SH-SY5Y (cell line): ENCODE measurements at regions not wholly inside any gene's neighbourhood (a gene's known extent, or its start where the extent isn't known, plus 50 kb on each side); places are given as distances from the start of the nearest gene placed in this dataset.

Source experiments
- GATA2 ChIP-seq: IDR thresholded peaks from 2 replicates; pipeline ENCODE4 v1.6.1; 2011; ENCODE audit warnings: mild to moderate bottlenecking, low read depth, low read length
- GATA3 ChIP-seq: IDR thresholded peaks from 2 replicates; pipeline ENCODE4 v1.6.1; 2011; ENCODE audit warnings: low read depth, mild to moderate bottlenecking, low read length, moderate library complexity

DNA sequence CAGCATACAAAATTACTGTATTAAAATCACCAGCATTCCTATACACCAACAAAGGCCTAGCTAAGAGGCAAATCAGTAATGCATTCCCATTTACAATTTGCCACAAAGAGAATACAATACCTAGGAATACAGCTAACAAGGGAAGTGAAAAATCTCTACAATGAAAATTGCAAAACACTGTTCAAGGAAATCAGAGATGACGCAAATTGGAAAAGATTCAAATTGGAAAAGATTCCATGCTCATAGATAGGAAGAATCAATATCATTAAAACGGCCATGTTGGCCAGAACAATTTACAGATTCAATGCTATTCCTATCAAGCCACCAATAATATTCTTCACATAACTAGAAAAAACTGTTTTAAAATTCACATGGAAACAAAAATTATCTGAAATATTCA lies 123.0 kb upstream of the ANO5 start:
- TF ChIP-seq GATA2, result no peak
- no peak for TF ChIP-seq GATA3
